GM21526 (cell line): ENCODE measurements at regions not wholly inside any gene's neighbourhood (a gene's known extent, or its start where the extent isn't known, plus 50 kb on each side); places are given as distances from the start of the nearest gene placed in this dataset.
"Not testable (repeated sequence)": the region's sequence is repeated elsewhere in the genome, so short reads cannot be mapped to it uniquely, and the experiment has no call there.

Experiments used
- ATAC-seq: cut with Tn5 transposase; IDR thresholded peaks from one replicate; pipeline ENCODE4 v1.9.1; 2021; ENCODE audit warnings: moderate library complexity; ENCODE audit not compliant: unreplicated experiment, low FRiP score

GRCh38 chr4:173669460-173670179 lies 139.6 kb upstream of the HAND2 start:
- no peak for ATAC-seq

- ATAC-seq, result no peak
Measured at GRCh38 chr4:173661001-173661400, 131.0 kb upstream of the HAND2 start.

- ATAC-seq, result no peak
Measured at GRCh38 chr4:173656898-173657297, 126.9 kb upstream of the HAND2 start.

GRCh38 chr4:173652283-173652931 lies 122.4 kb upstream of the HAND2 start:
- ATAC-seq, result no peak

GRCh38 chr4:173651651-173652282 lies 121.7 kb upstream of the HAND2 start:
- no peak for ATAC-seq

- ATAC-seq, result no peak
Measured at GRCh38 chr4:173647902-173648301, 117.9 kb upstream of the HAND2 start.

- no peak for ATAC-seq
Measured at GRCh38 chr4:173642509-173642908, 112.5 kb upstream of the HAND2 start.

- no peak for ATAC-seq
Measured at GRCh38 chr4:173635395-173635794, 105.4 kb upstream of the HAND2 start.

- ATAC-seq, result no peak
Measured at GRCh38 chr4:173626277-173626676, 96.2 kb upstream of the HAND2 start.

- not testable (repeated sequence) for ATAC-seq
Measured at GRCh38 chr4:173618648-173619047, 88.6 kb upstream of the HAND2 start.

GRCh38 chr4:173609158-173609557 lies 79.1 kb upstream of the HAND2 start:
- no peak for ATAC-seq

GRCh38 chr4:173608632-173609031 lies 78.6 kb upstream of the HAND2 start:
- not testable (repeated sequence) for ATAC-seq

GRCh38 chr4:173591760-173592159 lies 61.7 kb upstream of the HAND2 start:
- no peak for ATAC-seq

- ATAC-seq, result no peak
Measured at GRCh38 chr4:173590697-173591096, 60.7 kb upstream of the HAND2 start.

GRCh38 chr4:173585876-173586572 lies 56.0 kb upstream of the HAND2 start:
- no peak for ATAC-seq

GRCh38 chr4:173584506-173584905 lies 54.5 kb upstream of the HAND2 start:
- ATAC-seq, result no peak
